Colonic mucosa (tissue), 4 donors: ENCODE measurements at regions not wholly inside any gene's neighbourhood (a gene's known extent, or its start where the extent isn't known, plus 50 kb on each side); places are given as distances from the start of the nearest gene placed in this dataset.

Experiments used
- DNase-seq: peaks from one replicate; pipeline ENCODE4 v3.0.0-alpha.2; 2020
- H3K27ac ChIP-seq: fragments of 200-600 bp; one replicate; pipeline ENCODE4 v1.8.0; 2021
- H3K27me3 ChIP-seq: fragments of 200-600 bp; one replicate; pipeline ENCODE4 v1.8.0; 2021
- H3K36me3 ChIP-seq: fragments of 200-600 bp; one replicate; pipeline ENCODE4 v1.8.0; 2021
- H3K4me1 ChIP-seq: fragments of 200-600 bp; one replicate; pipeline ENCODE4 v1.8.0; 2021; ENCODE audit warnings: mild to moderate bottlenecking
- H3K4me3 ChIP-seq: fragments of 200-600 bp; one replicate; pipeline ENCODE4 v1.8.0; 2021
- H3K9ac ChIP-seq, 2 donors: one replicate each; pipeline ENCODE4 v1.7.0; 2013; ENCODE audit warnings: control low read depth in 2 of 2, low read depth in 2 of 2, low read length in 2 of 2
- H3K9me3 ChIP-seq: fragments of 200-600 bp; one replicate; pipeline ENCODE4 v1.8.0; 2021
- CTCF ChIP-seq: fragments of 200-600 bp; IDR thresholded peaks from one replicate; pipeline ENCODE4 v1.8.0; 2022; ENCODE audit warnings: antibody characterized with exemption, mild to moderate bottlenecking
- intact Hi-C: fragments of 100-400 bp; cut with DNase I; formaldehyde crosslinking; loops from one replicate; pipeline ENCODE4 v1.14.1; 2022
- donor health status: healthy.
- donor health status: DM: no; HTN: no; CAD: no.
- donor health status: DM: no; HTN: no; CAD: no.

- Histone ChIP-seq H3K9me3 (no peaks in the 10 kb centered on the region), H3K27ac (no peak overlapping the region), H3K9ac (no peak overlapping the region), H3K27me3 (no peaks in the 10 kb centered on the region), H3K36me3 (no peaks in the 10 kb centered on the region), H3K4me1 (no peaks in the 10 kb centered on the region), H3K4me3 (no peak overlapping the region)
- intact Hi-C loops: no loop called here
- no peak for DNase-seq
- no peak for TF ChIP-seq CTCF
Measured at GRCh38 chr3:34216711-34217335, 418.4 kb downstream of the PDCD6IP start.

- Histone ChIP-seq H3K27ac (no peak overlapping the region), H3K36me3 (no peaks in the 10 kb centered on the region), H3K9me3 (no peaks in the 10 kb centered on the region), H3K9ac (no peak overlapping the region), H3K4me3 (no peak overlapping the region), H3K4me1 (no peaks in the 10 kb centered on the region), H3K27me3 (no peaks in the 10 kb centered on the region)
- TF ChIP-seq CTCF: no peak
- intact Hi-C loops: no loop called here
- no peak for DNase-seq
Measured at GRCh38 chr3:34218706-34219385, 420.4 kb downstream of the PDCD6IP start.

GRCh38 chr3:34219556-34219955 is 421.1 kb downstream of the PDCD6IP start:
- intact Hi-C loops: no loop called here
- TF ChIP-seq CTCF: no peak
- Histone ChIP-seq H3K4me3 (no peak overlapping the region), H3K27me3 (no peaks in the 10 kb centered on the region), H3K4me1 (no peaks in the 10 kb centered on the region), H3K9me3 (no peaks in the 10 kb centered on the region), H3K27ac (no peak overlapping the region), H3K36me3 (no peaks in the 10 kb centered on the region), H3K9ac (no peak overlapping the region)
- DNase-seq: no peak

- Histone ChIP-seq H3K27me3 (no peaks in the 10 kb centered on the region), H3K4me3 (no peak overlapping the region), H3K36me3 (no peaks in the 10 kb centered on the region), H3K9ac (no peak overlapping the region), H3K27ac (no peak overlapping the region), H3K9me3 (no peaks in the 10 kb centered on the region), H3K4me1 (no peaks in the 10 kb centered on the region)
- intact Hi-C loops: no loop called here
- TF ChIP-seq CTCF: no peak
- DNase-seq: no peak
Measured at GRCh38 chr3:34225821-34226366, 427.5 kb downstream of the PDCD6IP start.

GRCh38 chr3:34229876-34230275 is 431.4 kb downstream of the PDCD6IP start:
- Histone ChIP-seq H3K9ac (no peak overlapping the region), H3K36me3 (no peaks in the 10 kb centered on the region), H3K9me3 (no peaks in the 10 kb centered on the region), H3K27me3 (no peaks in the 10 kb centered on the region), H3K4me3 (no peak overlapping the region), H3K27ac (no peak overlapping the region), H3K4me1 (no peaks in the 10 kb centered on the region)
- TF ChIP-seq CTCF: no peak
- no peak for DNase-seq
- intact Hi-C loops: no loop called here
